Activated effector memory CD4-positive, alpha-beta T cell treated with anti-CD3 and anti-CD28 coated beads, Interleukin-2, amount 50 U/mL, for 16 hours (primary cell): ENCODE measurements at regions not wholly inside any gene's neighbourhood (a gene's known extent, or its start where the extent isn't known, plus 50 kb on each side); places are given as distances from the start of the nearest gene placed in this dataset.

Source experiments
- DNase-seq: peaks from one replicate; pipeline ENCODE4 v3.0.0-alpha.2; 2020

GRCh38 chr7:130999926-131000325, 265.9 kb upstream of the KLF14 start:
- DNase-seq = no peak

GRCh38 chr7:131000389-131000788, 266.4 kb upstream of the KLF14 start:
- no peak for DNase-seq

GRCh38 chr7:131000873-131001272, 266.9 kb upstream of the KLF14 start:
- no peak for DNase-seq

- DNase-seq = no peak
These were observed 268.6 kb upstream of the KLF14 start for GRCh38 chr7:131002600-131002999.

GRCh38 chr7:131003634-131004033, 269.6 kb upstream of the KLF14 start:
- no peak for DNase-seq

- DNase-seq = no peak
These were observed 270.4 kb upstream of the KLF14 start for GRCh38 chr7:131004371-131004770.

GRCh38 chr7:131007439-131008330, 273.7 kb upstream of the KLF14 start:
- DNase-seq = peak; percentile 84

- DNase-seq = no peak
These were observed 275.1 kb upstream of the KLF14 start for GRCh38 chr7:131008840-131009711.

GRCh38 chr7:131010029-131010716, 276.2 kb upstream of the KLF14 start:
- no peak for DNase-seq

- DNase-seq = no peak
These were observed 276.9 kb upstream of the KLF14 start for GRCh38 chr7:131010717-131011431.

GRCh38 chr7:131011432-131011742, 277.4 kb upstream of the KLF14 start:
- DNase-seq = peak; percentile 73

GRCh38 chr7:131011976-131012375, 278.0 kb upstream of the KLF14 start:
- no peak for DNase-seq

- no peak for DNase-seq
These were observed 278.5 kb upstream of the KLF14 start for GRCh38 chr7:131012477-131013031.

GRCh38 chr7:131013716-131014115, 279.7 kb upstream of the KLF14 start:
- DNase-seq = no peak

GRCh38 chr7:131014906-131015656, 281.1 kb upstream of the KLF14 start:
- DNase-seq = no peak

GRCh38 chr7:131015657-131015958, 281.6 kb upstream of the KLF14 start:
- no peak for DNase-seq

- DNase-seq = no peak
These were observed 282.2 kb upstream of the KLF14 start for GRCh38 chr7:131016230-131016629.

GRCh38 chr7:131019351-131019750, 285.3 kb upstream of the KLF14 start:
- DNase-seq = no peak

GRCh38 chr7:131020759-131021261, 286.8 kb upstream of the KLF14 start:
- DNase-seq = no peak

- DNase-seq = no peak
These were observed 287.5 kb upstream of the KLF14 start for GRCh38 chr7:131021460-131021859.

GRCh38 chr7:131021902-131022301, 287.9 kb upstream of the KLF14 start:
- no peak for DNase-seq
